Kidney (tissue), 13 donors: ENCODE measurements at regions not wholly inside any gene's neighbourhood (a gene's known extent, or its start where the extent isn't known, plus 50 kb on each side); places are given as distances from the start of the nearest gene placed in this dataset.

Experiments used
- DNase-seq, 5 donors: peaks; one replicate each; pipeline ENCODE4 v3.0.0-alpha.2; 2013 to 2020
- FAIRE-seq: peaks from 2 replicates; lab custom pipeline; 2012; peaks lifted over from hg19 to GRCh38; lab: Jason Lieb, UNC
- H3K27ac ChIP-seq, 2 donors: one replicate each; pipeline ENCODE4 v1.7.0; 2013; ENCODE audit warnings: low read depth in 2 of 2, low read length in 2 of 2, inconsistent platforms in 1 of 2
- H3K27me3 ChIP-seq: one replicate; pipeline ENCODE4 v1.7.1; 2013; ENCODE audit warnings: low read length, inconsistent platforms; ENCODE audit not compliant: control insufficient read depth, insufficient read depth
- H3K36me3 ChIP-seq, 3 donors: one replicate each; pipeline versions ENCODE4 v1.7.0 to v1.7.1; 2013; ENCODE audit warnings: low read length in 3 of 3, control low read depth in 1 of 3, inconsistent platforms in 1 of 3; ENCODE audit not compliant: insufficient read depth in 3 of 3, control insufficient read depth in 2 of 3
- H3K4me1 ChIP-seq, 3 donors: one replicate each; pipeline versions ENCODE4 v1.7.0 to v1.7.1; 2013; ENCODE audit warnings: low read length in 3 of 3, inconsistent platforms in 1 of 3, low read depth in 1 of 3; ENCODE audit not compliant: control insufficient read depth in 2 of 3, insufficient read depth in 2 of 3
- H3K4me3 ChIP-seq, 3 donors: one replicate each; pipeline versions ENCODE4 v1.7.0 to v1.8.1; 2013; ENCODE audit warnings: low read length in 3 of 3, control low read depth in 1 of 3, inconsistent platforms in 1 of 3
- H3K9ac ChIP-seq, 3 donors: one replicate each; pipeline versions ENCODE4 v1.7.0 to v1.7.1; 2013; ENCODE audit warnings: low read length in 3 of 3, control low read depth in 1 of 3, inconsistent platforms in 1 of 3
- H3K9me3 ChIP-seq, 3 donors: one replicate each; pipeline versions ENCODE4 v1.7.0 to v1.7.1; 2013; ENCODE audit warnings: low read length in 3 of 3, control low read depth in 1 of 3, inconsistent platforms in 1 of 3; ENCODE audit not compliant: control insufficient read depth in 2 of 3, insufficient read depth in 1 of 3
- intact Hi-C: fragments of 100-400 bp; cut with DNase I; formaldehyde crosslinking; loops from one replicate; pipeline ENCODE4 v1.11.1; 2022
- TF ChIP-seq, protein P1 (sequence below): IDR thresholded peaks from 3 replicates; pipeline ENCODE4 v1.5.1; 2012; ENCODE audit warnings: mild to moderate bottlenecking, moderate library complexity, borderline replicate concordance; ENCODE audit not compliant: insufficient read depth; ENCODE audit errors: extremely low read depth
- donor health status: control.
- donor health status: control.
- donor health status: control.
- donor health status: control.
- donor health status: control.
- donor health status: DM: yes; HTN: yes; CAD: no.
- donor health status: Normal renal cell carcinoma (clear cell type).

DNA sequence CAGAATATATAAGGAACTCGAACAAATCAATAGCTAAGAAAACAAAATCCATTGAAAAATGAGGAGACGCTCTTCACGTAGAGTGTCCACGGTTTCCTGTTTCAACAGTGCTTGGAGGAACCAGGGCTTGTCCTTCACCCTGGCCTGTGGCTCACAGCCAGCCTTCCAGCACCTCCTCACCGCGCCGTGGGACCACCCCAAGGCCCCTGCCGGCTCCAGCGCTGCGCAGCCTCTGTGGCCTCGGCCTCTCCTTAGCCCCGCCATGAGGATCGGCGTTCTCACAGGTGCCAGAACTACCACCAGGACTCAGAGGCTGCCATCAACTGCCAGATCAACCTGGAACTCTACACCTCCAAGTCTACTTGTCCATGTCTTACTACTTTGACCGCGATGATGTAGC lies 52.5 kb upstream of the CTSO start:
- no peaks in the 10 kb centered on the region for H3K36me3 ChIP-seq
- no peaks in the 10 kb centered on the region for H3K4me1 ChIP-seq
- H3K9ac ChIP-seq = no peak overlapping the region
- no peak overlapping the region for H3K4me3 ChIP-seq
- H3K27ac ChIP-seq = no peak overlapping the region
- no peak for FAIRE-seq
- intact Hi-C loops = no loop called here
- TF ChIP-seq, protein P1, sequence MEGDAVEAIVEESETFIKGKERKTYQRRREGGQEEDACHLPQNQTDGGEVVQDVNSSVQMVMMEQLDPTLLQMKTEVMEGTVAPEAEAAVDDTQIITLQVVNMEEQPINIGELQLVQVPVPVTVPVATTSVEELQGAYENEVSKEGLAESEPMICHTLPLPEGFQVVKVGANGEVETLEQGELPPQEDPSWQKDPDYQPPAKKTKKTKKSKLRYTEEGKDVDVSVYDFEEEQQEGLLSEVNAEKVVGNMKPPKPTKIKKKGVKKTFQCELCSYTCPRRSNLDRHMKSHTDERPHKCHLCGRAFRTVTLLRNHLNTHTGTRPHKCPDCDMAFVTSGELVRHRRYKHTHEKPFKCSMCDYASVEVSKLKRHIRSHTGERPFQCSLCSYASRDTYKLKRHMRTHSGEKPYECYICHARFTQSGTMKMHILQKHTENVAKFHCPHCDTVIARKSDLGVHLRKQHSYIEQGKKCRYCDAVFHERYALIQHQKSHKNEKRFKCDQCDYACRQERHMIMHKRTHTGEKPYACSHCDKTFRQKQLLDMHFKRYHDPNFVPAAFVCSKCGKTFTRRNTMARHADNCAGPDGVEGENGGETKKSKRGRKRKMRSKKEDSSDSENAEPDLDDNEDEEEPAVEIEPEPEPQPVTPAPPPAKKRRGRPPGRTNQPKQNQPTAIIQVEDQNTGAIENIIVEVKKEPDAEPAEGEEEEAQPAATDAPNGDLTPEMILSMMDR = no peak
- H3K9me3 ChIP-seq = no peaks in the 10 kb centered on the region
- DNase-seq = no peak
- H3K27me3 ChIP-seq = no peaks in the 10 kb centered on the region
